IMR-90 (cell line): ENCODE measurements at regions not wholly inside any gene's neighbourhood (a gene's known extent, or its start where the extent isn't known, plus 50 kb on each side); places are given as distances from the start of the nearest gene placed in this dataset.
"Not testable (repeated sequence)": the region's sequence is repeated elsewhere in the genome, so short reads cannot be mapped to it uniquely, and the experiment has no call there.

Experiments used
- BHLHE40 ChIP-seq: fragments of 150-350 bp; IDR thresholded peaks from 2 replicates; pipeline ENCODE4 v1.6.1; 2016; ENCODE audit warnings: mild to moderate bottlenecking, low read depth, low read length
- CHD1 ChIP-seq: IDR thresholded peaks from 2 replicates; pipeline ENCODE4 v1.6.1; 2012; ENCODE audit warnings: low read depth, low read length, improper control_type of control experiment
- CTCF ChIP-seq: conservative IDR thresholded peaks from 2 replicates; pipeline ENCODE4 v1.5.1; 2012; ENCODE audit warnings: mild to moderate bottlenecking, low read depth, low read length, improper control_type of control experiment
- FOS ChIP-seq: fragments of 150-350 bp; IDR thresholded peaks from 2 replicates; pipeline ENCODE4 v1.6.1; 2016; ENCODE audit warnings: low read depth, low read length
- MAZ ChIP-seq: IDR thresholded peaks from 2 replicates; pipeline ENCODE4 v1.6.1; 2012; ENCODE audit warnings: low read depth, mild to moderate bottlenecking, low read length, improper control_type of control experiment, moderate library complexity, borderline replicate concordance
- MXI1 ChIP-seq: IDR thresholded peaks from 2 replicates; pipeline ENCODE4 v1.6.1; 2012; ENCODE audit warnings: low read depth, mild to moderate bottlenecking, low read length, moderate library complexity, borderline replicate concordance
- POLR2A ChIP-seq: IDR thresholded peaks from 2 replicates; pipeline ENCODE4 v1.6.1; 2012; ENCODE audit warnings: mild to moderate bottlenecking, low read depth, low read length
- RAD21 ChIP-seq: IDR thresholded peaks from 2 replicates; pipeline ENCODE4 v1.6.1; 2012; ENCODE audit warnings: low read length, improper control_type of control experiment
- RFX5 ChIP-seq: IDR thresholded peaks from 2 replicates; pipeline ENCODE4 v1.8.0; 2012; ENCODE audit warnings: low read depth, mild to moderate bottlenecking, low read length, moderate library complexity
- SMC3 ChIP-seq: fragments of 150-350 bp; IDR thresholded peaks from 2 replicates; pipeline ENCODE4 v1.6.1; 2016; ENCODE audit warnings: low read depth, mild to moderate bottlenecking, antibody characterized with exemption, low read length, moderate library complexity
- TF ChIP-seq, protein P1 (sequence below): fragments of 150-350 bp; IDR thresholded peaks from 2 replicates; pipeline ENCODE4 v1.6.1; 2016; ENCODE audit warnings: low read depth, mild to moderate bottlenecking, low read length, moderate library complexity, borderline replicate concordance
- TF ChIP-seq, protein P2 (sequence below): fragments of 150-350 bp; IDR thresholded peaks from 2 replicates; pipeline ENCODE4 v1.6.1; 2017; ENCODE audit warnings: mild to moderate bottlenecking, antibody characterized with exemption, low read length, low read depth

DNA sequence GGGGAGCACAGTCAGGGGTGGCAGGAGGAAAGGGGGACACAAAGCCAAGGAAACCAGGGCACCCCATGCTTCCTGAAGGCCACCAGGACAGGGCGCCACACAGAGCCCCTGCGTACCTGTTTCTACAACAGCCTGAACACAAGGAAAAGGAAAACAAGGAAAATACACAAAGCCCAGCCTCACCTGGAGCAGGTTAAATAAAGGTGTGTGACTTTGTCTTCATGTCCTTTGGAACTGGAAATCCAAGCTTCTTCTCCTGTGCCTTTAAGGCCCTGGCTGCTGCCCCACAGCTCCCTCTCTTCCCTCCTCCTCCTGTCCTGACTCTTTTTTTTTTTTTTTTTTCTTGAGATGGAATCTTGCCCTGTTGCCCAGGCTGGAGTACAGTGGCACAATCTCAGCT is 70.0 kb downstream of the ART5 start:
- not testable (repeated sequence) for TF ChIP-seq CTCF, POLR2A, FOS, RFX5, MXI1, SMC3, RAD21, CHD1, BHLHE40, MAZ
- TF ChIP-seq, protein P1, sequence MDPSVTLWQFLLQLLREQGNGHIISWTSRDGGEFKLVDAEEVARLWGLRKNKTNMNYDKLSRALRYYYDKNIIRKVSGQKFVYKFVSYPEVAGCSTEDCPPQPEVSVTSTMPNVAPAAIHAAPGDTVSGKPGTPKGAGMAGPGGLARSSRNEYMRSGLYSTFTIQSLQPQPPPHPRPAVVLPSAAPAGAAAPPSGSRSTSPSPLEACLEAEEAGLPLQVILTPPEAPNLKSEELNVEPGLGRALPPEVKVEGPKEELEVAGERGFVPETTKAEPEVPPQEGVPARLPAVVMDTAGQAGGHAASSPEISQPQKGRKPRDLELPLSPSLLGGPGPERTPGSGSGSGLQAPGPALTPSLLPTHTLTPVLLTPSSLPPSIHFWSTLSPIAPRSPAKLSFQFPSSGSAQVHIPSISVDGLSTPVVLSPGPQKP = not testable (repeated sequence)
- TF ChIP-seq, protein P2, sequence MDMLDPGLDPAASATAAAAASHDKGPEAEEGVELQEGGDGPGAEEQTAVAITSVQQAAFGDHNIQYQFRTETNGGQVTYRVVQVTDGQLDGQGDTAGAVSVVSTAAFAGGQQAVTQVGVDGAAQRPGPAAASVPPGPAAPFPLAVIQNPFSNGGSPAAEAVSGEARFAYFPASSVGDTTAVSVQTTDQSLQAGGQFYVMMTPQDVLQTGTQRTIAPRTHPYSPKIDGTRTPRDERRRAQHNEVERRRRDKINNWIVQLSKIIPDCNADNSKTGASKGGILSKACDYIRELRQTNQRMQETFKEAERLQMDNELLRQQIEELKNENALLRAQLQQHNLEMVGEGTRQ = not testable (repeated sequence)
